GM21367 (cell line): ENCODE measurements at regions not wholly inside any gene's neighbourhood (a gene's known extent, or its start where the extent isn't known, plus 50 kb on each side); places are given as distances from the start of the nearest gene placed in this dataset.

Experiments used
- ATAC-seq: cut with Tn5 transposase; IDR thresholded peaks from one replicate; pipeline ENCODE4 v1.9.1; 2021; ENCODE audit not compliant: unreplicated experiment

GRCh38 chr6:165729307-165729936 is 66.4 kb upstream of the PDE10A start:
- ATAC-seq: peak; percentile 58

GRCh38 chr6:165728216-165728615 is 65.2 kb upstream of the PDE10A start:
- ATAC-seq: no peak

- no peak for ATAC-seq
These were observed 63.9 kb upstream of the PDE10A start for GRCh38 chr6:165726965-165727381.

GRCh38 chr6:165726290-165726875 is 63.3 kb upstream of the PDE10A start:
- ATAC-seq: no peak

- ATAC-seq: no peak
These were observed 62.2 kb upstream of the PDE10A start for GRCh38 chr6:165725201-165725600.

- ATAC-seq: no peak
These were observed 60.3 kb upstream of the PDE10A start for GRCh38 chr6:165723326-165723725.

- ATAC-seq: no peak
These were observed 59.0 kb upstream of the PDE10A start for GRCh38 chr6:165722022-165722421.

- ATAC-seq: no peak
These were observed 58.3 kb upstream of the PDE10A start for GRCh38 chr6:165721356-165721755.

- no peak for ATAC-seq
These were observed 55.5 kb upstream of the PDE10A start for GRCh38 chr6:165718491-165718891.

GRCh38 chr6:165717732-165718465 is 54.9 kb upstream of the PDE10A start:
- ATAC-seq: no peak

GRCh38 chr6:165716886-165717285 is 53.8 kb upstream of the PDE10A start:
- ATAC-seq: no peak

GRCh38 chr6:165715428-165715827 is 52.4 kb upstream of the PDE10A start:
- no peak for ATAC-seq

- no peak for ATAC-seq
These were observed 51.9 kb upstream of the PDE10A start for GRCh38 chr6:165714907-165715306.

GRCh38 chr6:165713845-165714466 is 50.9 kb upstream of the PDE10A start:
- ATAC-seq: no peak
